OCI-LY1 (cell line): ENCODE measurements at regions not wholly inside any gene's neighbourhood (a gene's known extent, or its start where the extent isn't known, plus 50 kb on each side); places are given as distances from the start of the nearest gene placed in this dataset.

Experiments
- H2AFZ ChIP-seq: fragments of 200-600 bp; sonication (generic), shearing (Covaris generic); 2 replicates; pipeline ENCODE4 v1.6.0; 2014; ENCODE audit warnings: antibody characterized with exemption, mild to moderate bottlenecking, low read length
- H3F3A ChIP-seq: fragments of 200-600 bp; sonication (generic), shearing (Covaris generic); 2 replicates; pipeline ENCODE4 v1.6.0; 2014; ENCODE audit warnings: mild to moderate bottlenecking, antibody characterized with exemption, low read length, moderate library complexity; ENCODE audit not compliant: insufficient read depth
- H3K27ac ChIP-seq: fragments of 200-600 bp; sonication (generic); 2 replicates; pipeline ENCODE4 v1.5.1; 2014; ENCODE audit warnings: low read length, mixed run types, mild to moderate bottlenecking, low read depth; ENCODE audit not compliant: poor library complexity, severe bottlenecking
- H3K27me3 ChIP-seq: fragments of 200-600 bp; sonication (generic); 2 replicates; pipeline ENCODE4 v1.6.0; 2014; ENCODE audit warnings: antibody characterized with exemption, mild to moderate bottlenecking, low read length, moderate library complexity; ENCODE audit not compliant: insufficient read depth
- H3K36me3 ChIP-seq: fragments of 200-600 bp; sonication (generic); 2 replicates; pipeline ENCODE4 v1.6.1; 2014; ENCODE audit warnings: mild to moderate bottlenecking, antibody characterized with exemption, low read length, moderate library complexity, mixed read lengths; ENCODE audit not compliant: insufficient read depth
- H3K4me1 ChIP-seq: fragments of 200-600 bp; sonication (generic); 2 replicates; pipeline ENCODE4 v1.5.1; 2014; ENCODE audit warnings: mild to moderate bottlenecking, low read length, moderate library complexity; ENCODE audit not compliant: insufficient read depth, severe bottlenecking
- H3K4me2 ChIP-seq: fragments of 200-600 bp; sonication (generic), shearing (Covaris generic); 2 replicates; pipeline ENCODE4 v1.6.1; 2014; ENCODE audit warnings: low read length
- H3K4me3 ChIP-seq: fragments of 200-600 bp; sonication (generic); 2 replicates; pipeline ENCODE4 v1.5.1; 2014; ENCODE audit warnings: low read length, low read depth, mild to moderate bottlenecking, mixed read lengths; ENCODE audit not compliant: poor library complexity, severe bottlenecking
- H3K79me2 ChIP-seq: fragments of 200-600 bp; shearing (Covaris generic); 2 replicates; pipeline ENCODE4 v1.6.1; 2016; ENCODE audit warnings: mixed run types, low read length, mixed read lengths; ENCODE audit not compliant: insufficient read depth
- H3K9ac ChIP-seq: fragments of 200-600 bp; sonication (generic), shearing (Covaris generic); 2 replicates; pipeline ENCODE4 v1.6.1; 2014; ENCODE audit warnings: mild to moderate bottlenecking, low read length, mixed read lengths
- H3K9me2 ChIP-seq: fragments of 200-600 bp; sonication (generic), shearing (Covaris generic); 2 replicates; pipeline ENCODE4 v1.6.1; 2014; ENCODE audit warnings: low read depth, mild to moderate bottlenecking, low read length, mixed read lengths
- H3K9me3 ChIP-seq: fragments of 200-600 bp; shearing (Covaris generic); 2 replicates; pipeline ENCODE4 v1.6.1; 2014; ENCODE audit warnings: low read length, mixed read lengths
- H4K20me1 ChIP-seq: fragments of 200-600 bp; sonication (generic), shearing (Covaris generic); 2 replicates; pipeline ENCODE4 v1.6.0; 2016; ENCODE audit warnings: mild to moderate bottlenecking, low read length; ENCODE audit not compliant: insufficient read depth
- CTCF ChIP-seq: fragments of 200-600 bp; sonication (generic), shearing (Covaris generic); IDR thresholded peaks from 2 replicates; pipeline ENCODE4 v1.5.1; 2017; ENCODE audit warnings: mild to moderate bottlenecking, antibody characterized with exemption, low read length, moderate library complexity, mixed read lengths
- EZH2 ChIP-seq: fragments of 200-600 bp; sonication (generic), shearing (Covaris generic); IDR thresholded peaks from 2 replicates; pipeline ENCODE4 v1.8.0; 2017; ENCODE audit warnings: borderline replicate concordance, mixed run types, mild to moderate bottlenecking, antibody characterized with exemption, low read length, moderate library complexity, mixed read lengths

- Histone ChIP-seq H3K9ac (no peak overlapping the region), H3K4me3 (no peak overlapping the region), H3K79me2 (no peaks in the 10 kb centered on the region), H3F3A (no peaks in the 10 kb centered on the region), H3K9me2 (peaks cover 3% of the 10 kb centered on the region), H3K4me2 (no peak overlapping the region), H3K4me1 (no peaks in the 10 kb centered on the region), H3K9me3 (no peaks in the 10 kb centered on the region), H3K27me3 (no peaks in the 10 kb centered on the region), H3K36me3 (no peaks in the 10 kb centered on the region), H2AFZ (no peak overlapping the region), H3K27ac (no peak overlapping the region), H4K20me1 (no peaks in the 10 kb centered on the region)
- TF ChIP-seq CTCF (no peak), EZH2 (no peak)
Measured at GRCh38 chr13:81197483-81197882, 856.6 kb upstream of the SPRY2 start.

GRCh38 chr13:81194362-81194761, 853.4 kb upstream of the SPRY2 start:
- Histone ChIP-seq H3K27me3 (no peaks in the 10 kb centered on the region), H2AFZ (no peak overlapping the region), H3K36me3 (no peaks in the 10 kb centered on the region), H3K4me1 (no peaks in the 10 kb centered on the region), H3K9me2 (peaks cover 3% of the 10 kb centered on the region), H3F3A (no peaks in the 10 kb centered on the region), H3K27ac (no peak overlapping the region), H3K4me3 (no peak overlapping the region), H3K9me3 (no peaks in the 10 kb centered on the region), H3K4me2 (no peak overlapping the region), H3K9ac (no peak overlapping the region), H3K79me2 (no peaks in the 10 kb centered on the region), H4K20me1 (no peaks in the 10 kb centered on the region)
- TF ChIP-seq CTCF (no peak), EZH2 (no peak)

- Histone ChIP-seq H3K4me3 (no peak overlapping the region), H3K9me3 (no peaks in the 10 kb centered on the region), H3K36me3 (no peaks in the 10 kb centered on the region), H3K27me3 (no peaks in the 10 kb centered on the region), H3F3A (no peaks in the 10 kb centered on the region), H4K20me1 (no peaks in the 10 kb centered on the region), H2AFZ (no peak overlapping the region), H3K4me2 (no peak overlapping the region), H3K79me2 (no peaks in the 10 kb centered on the region), H3K9ac (no peak overlapping the region), H3K4me1 (no peaks in the 10 kb centered on the region), H3K27ac (no peak overlapping the region), H3K9me2 (no peaks in the 10 kb centered on the region)
- no peak for TF ChIP-seq EZH2
- TF ChIP-seq CTCF, result no peak
Measured at GRCh38 chr13:81184556-81185265, 843.8 kb upstream of the SPRY2 start.
